Stimulated activated CD8-positive, alpha-beta memory T cell treated with anti-CD3 and anti-CD28 coated beads, Interleukin-4, amount 100 ng/mL, for 24 hours (primary cell): ENCODE measurements at regions not wholly inside any gene's neighbourhood (a gene's known extent, or its start where the extent isn't known, plus 50 kb on each side); places are given as distances from the start of the nearest gene placed in this dataset.

Source experiments
- DNase-seq: peaks from one replicate; pipeline ENCODE4 v3.0.0-alpha.2; 2020; ENCODE audit warnings: low read depth

GRCh38 chr16:86018487-86018886 is 119.5 kb downstream of the IRF8 start:
- no peak for DNase-seq

GRCh38 chr16:86018941-86019340 is 120.0 kb downstream of the IRF8 start:
- DNase-seq, result no peak

GRCh38 chr16:86019446-86020047 is 120.6 kb downstream of the IRF8 start:
- DNase-seq, result no peak

- no peak for DNase-seq
Observed at GRCh38 chr16:86020971-86021370, 122.0 kb downstream of the IRF8 start.

- DNase-seq, result no peak
Observed at GRCh38 chr16:86022381-86022960, 123.5 kb downstream of the IRF8 start.

- DNase-seq, result no peak
Observed at GRCh38 chr16:86024210-86024609, 125.2 kb downstream of the IRF8 start.

GRCh38 chr16:86025706-86026105 is 126.7 kb downstream of the IRF8 start:
- DNase-seq, result no peak

- no peak for DNase-seq
Observed at GRCh38 chr16:86026171-86026910, 127.4 kb downstream of the IRF8 start.

GRCh38 chr16:86026916-86027315 is 128.0 kb downstream of the IRF8 start:
- DNase-seq, result no peak

- no peak for DNase-seq
Observed at GRCh38 chr16:86027373-86028126, 128.6 kb downstream of the IRF8 start.

- no peak for DNase-seq
Observed at GRCh38 chr16:86029131-86029741, 130.3 kb downstream of the IRF8 start.

GRCh38 chr16:86030116-86030515 is 131.2 kb downstream of the IRF8 start:
- no peak for DNase-seq

GRCh38 chr16:86031141-86031678 is 132.2 kb downstream of the IRF8 start:
- no peak for DNase-seq

GRCh38 chr16:86033016-86033474 is 134.1 kb downstream of the IRF8 start:
- DNase-seq, result no peak

GRCh38 chr16:86033971-86034370 is 135.0 kb downstream of the IRF8 start:
- no peak for DNase-seq

GRCh38 chr16:86034421-86034919 is 135.5 kb downstream of the IRF8 start:
- DNase-seq, result no peak

- no peak for DNase-seq
Observed at GRCh38 chr16:86035906-86036305, 136.9 kb downstream of the IRF8 start.

GRCh38 chr16:86037999-86038925 is 139.3 kb downstream of the IRF8 start:
- no peak for DNase-seq

GRCh38 chr16:86038926-86039310 is 140.0 kb downstream of the IRF8 start:
- DNase-seq, result no peak

- DNase-seq, result no peak
Observed at GRCh38 chr16:86039606-86040005, 140.6 kb downstream of the IRF8 start.

- no peak for DNase-seq
Observed at GRCh38 chr16:86040496-86040895, 141.5 kb downstream of the IRF8 start.
